Common myeloid progenitor, CD34-positive (primary cell): ENCODE measurements at regions not wholly inside any gene's neighbourhood (a gene's known extent, or its start where the extent isn't known, plus 50 kb on each side); places are given as distances from the start of the nearest gene placed in this dataset.

Experiments used
- CTCF ChIA-PET: fragments of 350-600 bp; sonication (Branson Sonifier 250); formaldehyde crosslinking; loops from one replicate; lab custom pipeline; 2021; ENCODE audit warnings: antibody characterized with exemption; lab: Charles Lee
- POLR2A ChIA-PET: fragments of 350-600 bp; sonication (Branson Sonifier 250); formaldehyde crosslinking; loops from one replicate; lab custom pipeline; 2021; ENCODE audit warnings: antibody characterized with exemption; lab: Charles Lee
- DNase-seq, 3 donors: peaks; one replicate each; pipeline versions ENCODE4 v3.0.0 to v3.0.0-alpha.2; 2013
- H3K27ac ChIP-seq, 2 experiments: 1 replicate in 1 of 2; 2 replicates in 1 of 2; pipeline ENCODE4 v1.7.0; 2013; ENCODE audit warnings: inconsistent platforms in 2 of 2, low read length in 2 of 2, mild to moderate bottlenecking in 2 of 2, low read depth in 1 of 2, moderate library complexity in 1 of 2; ENCODE audit not compliant: severe bottlenecking in 2 of 2, insufficient read depth in 1 of 2, poor library complexity in 1 of 2
- H3K27me3 ChIP-seq, 5 experiments: replicated peaks in 2 of 5; 1 replicate in 3 of 5; 2 replicates in 2 of 5; pipeline versions ENCODE4 v1.6.1 to v1.7.0; 2013; ENCODE audit warnings: low read length in 4 of 5, mild to moderate bottlenecking in 2 of 5, moderate library complexity in 2 of 5, inconsistent platforms in 1 of 5; ENCODE audit not compliant: insufficient read depth in 5 of 5, control insufficient read depth in 4 of 5
- H3K36me3 ChIP-seq, 4 experiments: 1 replicate in 2 of 4; 2 replicates in 2 of 4; pipeline versions ENCODE4 v1.6.1 to v1.7.0; 2013; ENCODE audit warnings: low read length in 3 of 4, control low read depth in 1 of 4, mild to moderate bottlenecking in 1 of 4; ENCODE audit not compliant: control insufficient read depth in 4 of 4, insufficient read depth in 4 of 4
- H3K4me1 ChIP-seq, 4 experiments: 1 replicate in 3 of 4; 2 replicates in 1 of 4; pipeline versions ENCODE4 v1.6.1 to v1.7.1; 2013; ENCODE audit warnings: low read length in 3 of 4, mild to moderate bottlenecking in 3 of 4, control low read depth in 1 of 4, inconsistent platforms in 1 of 4, moderate library complexity in 1 of 4; ENCODE audit not compliant: control insufficient read depth in 4 of 4, insufficient read depth in 4 of 4; ENCODE audit errors: control extremely low read depth in 1 of 4
- H3K4me3 ChIP-seq, 7 experiments: 1 replicate in 4 of 7; 2 replicates in 3 of 7; pipeline versions ENCODE4 v1.5.1 to v1.7.0; 2013; ENCODE audit warnings: mild to moderate bottlenecking in 7 of 7, low read length in 6 of 7, moderate library complexity in 6 of 7, inconsistent platforms in 2 of 7, low read depth in 2 of 7, control low read depth in 1 of 7; ENCODE audit not compliant: insufficient read depth in 4 of 7, control insufficient read depth in 1 of 7; ENCODE audit errors: extremely low read depth in 1 of 7
- H3K9me3 ChIP-seq, 5 experiments: 1 replicate in 4 of 5; 2 replicates in 1 of 5; pipeline versions ENCODE4 v1.6.1 to v1.7.1; 2013; ENCODE audit warnings: low read length in 4 of 5, mild to moderate bottlenecking in 2 of 5, inconsistent platforms in 1 of 5, low read depth in 1 of 5, moderate library complexity in 1 of 5; ENCODE audit not compliant: control insufficient read depth in 4 of 5, insufficient read depth in 2 of 5; ENCODE audit errors: control extremely low read depth in 1 of 5
- WGBS: methylation state at CpG from one replicate; pipeline ENCODE4 v1.1.5; 2013; ENCODE audit not compliant: insufficient coverage; 5-methylcytosine and 5-hydroxymethylcytosine counted together

DNA sequence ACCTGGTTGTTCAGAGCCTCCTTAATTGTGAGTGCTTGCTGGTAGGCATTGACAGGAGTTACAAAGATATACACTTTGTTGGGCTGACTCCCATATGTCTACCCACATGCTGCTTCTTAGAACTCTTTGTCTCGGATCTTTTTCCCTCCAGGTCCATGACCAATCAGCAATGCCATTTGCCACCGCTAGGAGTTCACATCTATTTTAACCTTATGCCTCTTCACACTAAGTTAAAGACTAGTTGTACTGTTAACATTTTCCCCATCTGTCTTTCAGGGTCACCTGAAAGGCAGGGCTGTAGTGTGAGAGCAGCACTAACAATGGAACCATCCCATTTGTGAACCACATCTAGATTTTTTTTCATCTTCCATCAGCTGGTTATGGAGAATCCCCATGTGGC lies 226.7 kb upstream of the NPY start:
- no peaks in the 10 kb centered on the region for H3K36me3 ChIP-seq
- CTCF ChIA-PET = no interaction called here

DNA sequence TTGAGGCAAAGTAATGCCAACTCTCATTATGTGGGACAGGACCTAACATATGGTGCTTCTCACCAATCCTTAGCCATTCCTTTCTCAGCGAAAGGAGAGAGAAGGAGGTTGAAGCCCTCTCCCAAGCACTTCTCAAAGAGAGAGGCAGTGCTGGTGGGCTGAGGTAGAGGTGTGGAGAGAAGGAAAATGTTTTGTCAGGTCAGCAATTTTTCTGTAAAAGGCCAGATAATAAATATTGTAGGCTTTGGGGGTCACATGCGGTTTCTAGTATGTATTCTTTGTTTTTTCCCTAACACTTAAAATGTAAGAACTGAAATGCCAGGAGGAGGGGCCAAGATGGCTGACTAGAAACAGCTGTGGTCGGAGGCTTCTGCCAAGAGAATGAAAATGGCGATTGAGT lies 225.0 kb upstream of the NPY start:
- Histone ChIP-seq H3K27me3 (peaks cover 0 to 23% (median 3%) of the 10 kb centered on the region in 5 experiments), H3K9me3 (no peaks in the 10 kb centered on the region), H3K36me3 (no peaks in the 10 kb centered on the region), H3K4me1 (no peaks in the 10 kb centered on the region), H3K27ac (no peak overlapping the region), H3K4me3 (no peak overlapping the region)
- ChIA-PET CTCF (no interaction called here), POLR2A (no interaction called here)
- 85% methylated on average over 3 of the region's 4 CpGs for WGBS
- DNase-seq = no peak

More for the DNA sequence above, 226.7 kb upstream of the NPY start:
- Histone ChIP-seq H3K4me3 (no peak overlapping the region), H3K4me1 (no peaks in the 10 kb centered on the region), H3K27ac (no peak overlapping the region), H3K27me3 (peaks cover 2 to 33% (median 8%) of the 10 kb centered on the region in 5 experiments), H3K9me3 (no peaks in the 10 kb centered on the region)
- POLR2A ChIA-PET = no interaction called here
- 100% methylated on average over 1 of the region's 2 CpGs for WGBS
- no peak for DNase-seq

DNA sequence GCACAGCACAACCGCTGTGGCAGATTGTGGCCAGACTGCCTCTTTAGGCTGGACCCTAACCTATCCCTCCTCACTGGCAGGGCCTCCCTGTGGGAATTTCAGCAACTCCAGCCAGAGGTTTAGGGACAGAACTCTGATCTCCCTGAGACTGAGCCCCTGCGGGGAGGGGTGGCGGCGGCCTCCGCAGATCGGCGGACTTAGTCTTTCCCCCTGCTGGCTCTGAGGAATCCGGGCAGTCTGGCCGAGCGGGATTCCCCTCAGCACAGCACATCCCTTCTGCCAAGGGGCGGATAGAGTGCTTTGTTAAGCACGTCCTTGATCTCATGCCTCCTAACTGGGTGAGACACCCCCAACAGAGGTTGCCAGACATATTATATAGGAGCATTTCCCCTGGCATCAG lies 224.2 kb upstream of the NPY start:
- Histone ChIP-seq H3K4me3 (no peak overlapping the region), H3K27me3 (peaks cover 0 to 16% (median 3%) of the 10 kb centered on the region in 5 experiments), H3K9me3 (no peaks in the 10 kb centered on the region), H3K4me1 (no peaks in the 10 kb centered on the region), H3K27ac (no peak overlapping the region), H3K36me3 (no peaks in the 10 kb centered on the region)
- ChIA-PET CTCF (no interaction called here), POLR2A (no interaction called here)
- DNase-seq = no peak
- WGBS = 100% methylated on average over 1 of the region's 12 CpGs

DNA sequence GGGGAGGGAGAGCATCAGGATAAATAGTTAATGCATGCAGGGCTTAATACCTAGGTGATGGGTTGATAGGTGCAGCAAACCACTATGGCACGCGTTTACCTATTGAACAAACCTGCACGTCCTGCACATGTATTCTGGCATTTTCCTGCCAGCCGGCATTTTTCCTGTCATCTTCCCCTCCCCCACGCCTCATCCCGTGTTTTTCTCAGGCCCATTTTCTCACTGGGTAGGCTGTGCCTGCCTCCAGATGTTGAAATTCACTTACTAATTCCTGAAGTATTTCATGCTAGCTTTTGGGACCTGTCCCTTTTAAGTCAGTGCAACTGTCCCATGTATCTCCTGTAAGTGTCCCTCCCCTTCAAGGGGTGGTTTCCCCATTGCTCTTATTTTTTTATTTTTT lies 220.3 kb upstream of the NPY start:
- ChIA-PET POLR2A (no interaction called here), CTCF (no interaction called here)
- no peaks in the 10 kb centered on the region for H3K36me3 ChIP-seq
- DNase-seq = no peak
- peaks cover 0 to 2% (median 0%) of the 10 kb centered on the region in 5 experiments for H3K27me3 ChIP-seq
- H3K27ac ChIP-seq = no peak overlapping the region
- no peaks in the 10 kb centered on the region for H3K9me3 ChIP-seq
- H3K4me3 ChIP-seq = no peak overlapping the region
- WGBS = 99% methylated on average over 6 of the region's 6 CpGs
- H3K4me1 ChIP-seq = no peaks in the 10 kb centered on the region

DNA sequence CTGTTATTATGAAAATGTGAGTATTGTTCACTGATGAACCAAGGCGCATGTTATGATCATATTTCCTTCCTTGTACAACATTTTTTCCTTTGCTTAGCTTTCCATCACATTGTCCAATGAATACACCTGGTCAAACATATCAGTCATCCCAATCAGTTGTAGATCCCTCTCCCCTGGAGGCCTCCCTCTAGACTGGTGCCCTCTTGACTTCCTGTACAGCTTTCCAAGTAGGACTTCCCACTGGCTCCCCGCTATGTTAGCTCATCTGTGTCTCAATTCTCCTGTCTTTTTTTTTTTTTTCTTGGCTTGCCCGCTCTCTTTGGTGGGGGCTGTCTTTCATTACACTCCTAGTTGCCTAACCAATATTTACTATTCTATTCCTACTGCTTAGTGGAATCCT lies 214.2 kb upstream of the NPY start:
- ChIA-PET CTCF (no interaction called here), POLR2A (no interaction called here)
- Histone ChIP-seq H3K4me1 (no peaks in the 10 kb centered on the region), H3K27ac (no peak overlapping the region), H3K36me3 (no peaks in the 10 kb centered on the region), H3K27me3 (peaks cover 0 to 3% (median 0%) of the 10 kb centered on the region in 5 experiments), H3K9me3 (no peaks in the 10 kb centered on the region), H3K4me3 (no peak overlapping the region)
- DNase-seq = no peak
- WGBS = 100% methylated on average over 2 of the region's 3 CpGs

DNA sequence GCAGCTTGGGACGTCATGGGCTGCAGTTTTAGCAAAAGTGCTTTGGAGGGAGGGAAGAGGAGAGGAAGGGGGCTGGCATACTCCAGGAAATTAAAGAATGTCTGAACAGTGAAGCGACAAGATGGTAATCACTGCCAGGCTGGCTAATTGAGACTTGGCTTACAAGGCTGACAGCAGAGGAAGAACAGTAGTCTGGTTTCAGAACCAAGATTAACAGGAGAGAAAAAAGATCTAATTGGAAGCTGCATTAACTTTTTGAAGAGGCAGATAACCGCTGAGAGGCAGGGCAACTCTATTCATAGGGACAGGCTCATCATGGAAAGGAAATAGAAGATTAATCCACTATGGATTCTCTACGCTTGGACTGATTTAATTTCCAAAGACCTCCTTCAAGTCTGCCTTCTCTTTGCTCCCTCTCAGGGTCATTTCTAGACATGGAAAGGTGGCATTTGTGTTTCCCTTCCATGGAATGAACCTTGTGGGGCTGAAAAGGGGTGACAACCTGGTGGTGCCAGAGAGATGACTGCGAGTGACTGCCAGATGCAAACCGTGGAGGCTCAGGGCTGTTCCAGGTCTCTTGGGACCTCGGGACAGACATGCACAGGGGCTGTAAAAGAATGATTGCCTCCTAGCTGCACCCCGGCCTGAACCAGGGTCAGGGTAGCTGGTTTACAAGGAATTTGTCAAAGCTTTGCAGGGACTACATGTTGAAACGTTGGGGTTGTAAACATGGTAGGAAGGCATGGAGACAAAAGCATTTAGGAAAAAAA lies 210.2 kb upstream of the NPY start:
- Histone ChIP-seq H3K27ac (no peak overlapping the region), H3K4me3 (no peak overlapping the region), H3K9me3 (no peaks in the 10 kb centered on the region), H3K27me3 (peaks cover 0 to 3% (median 0%) of the 10 kb centered on the region in 5 experiments), H3K4me1 (no peaks in the 10 kb centered on the region), H3K36me3 (no peaks in the 10 kb centered on the region)
- CTCF ChIA-PET = no interaction called here
- POLR2A ChIA-PET = no interaction called here
- 77% methylated on average over 5 of the region's 9 CpGs for WGBS
- DNase-seq = no peak

DNA sequence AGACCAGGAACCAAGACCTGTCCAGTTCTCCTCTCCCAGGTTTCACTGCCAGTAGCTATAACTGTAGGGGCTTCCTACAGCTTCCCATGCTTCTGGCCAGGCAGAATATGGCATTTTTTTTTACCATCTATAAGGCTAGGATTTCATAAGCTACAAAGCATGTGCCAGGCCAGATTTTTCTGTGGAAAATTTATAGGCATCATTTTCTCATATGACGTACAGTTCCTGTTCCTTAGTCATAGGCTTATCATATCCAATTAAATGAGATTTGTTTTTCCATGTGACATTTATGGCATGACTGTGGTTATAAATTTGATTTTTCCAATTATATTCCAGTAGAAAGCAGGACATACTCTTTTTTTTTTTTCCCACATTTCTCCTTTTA lies 208.6 kb upstream of the NPY start:
- ChIA-PET POLR2A (no interaction called here), CTCF (no interaction called here)
- no peaks in the 10 kb centered on the region for H3K36me3 ChIP-seq
- no peak for DNase-seq
- H3K27ac ChIP-seq = no peak overlapping the region
- no peaks in the 10 kb centered on the region for H3K4me1 ChIP-seq
- H3K4me3 ChIP-seq = no peak overlapping the region
- H3K27me3 ChIP-seq = peaks cover 0 to 3% (median 0%) of the 10 kb centered on the region in 5 experiments
- no CpG with 5 or more reads among the region's 1 CpG for WGBS
- H3K9me3 ChIP-seq = no peaks in the 10 kb centered on the region
